Uterus (tissue), 2 donors: ENCODE measurements at regions not wholly inside any gene's neighbourhood (a gene's known extent, or its start where the extent isn't known, plus 50 kb on each side); places are given as distances from the start of the nearest gene placed in this dataset.

Experiments
- POLR2A ChIP-seq, 2 donors: fragments of 450-650 bp; IDR thresholded peaks; one replicate each; pipeline ENCODE4 v1.6.1; 2016; ENCODE audit warnings: antibody characterized with exemption in 2 of 2, mild to moderate bottlenecking in 1 of 2, moderate library complexity in 1 of 2
- TF ChIP-seq, protein P1 (sequence below), 4 experiments: fragments of 200-600 bp in 2 of 4; fragments of 450-650 bp in 2 of 4; sonication (generic) in 2 of 4; IDR thresholded peaks; one replicate each; pipeline ENCODE4 v1.5.1; 2016 to 2019; ENCODE audit warnings: antibody characterized with exemption in 4 of 4, mild to moderate bottlenecking in 2 of 4, moderate library complexity in 1 of 4

DNA sequence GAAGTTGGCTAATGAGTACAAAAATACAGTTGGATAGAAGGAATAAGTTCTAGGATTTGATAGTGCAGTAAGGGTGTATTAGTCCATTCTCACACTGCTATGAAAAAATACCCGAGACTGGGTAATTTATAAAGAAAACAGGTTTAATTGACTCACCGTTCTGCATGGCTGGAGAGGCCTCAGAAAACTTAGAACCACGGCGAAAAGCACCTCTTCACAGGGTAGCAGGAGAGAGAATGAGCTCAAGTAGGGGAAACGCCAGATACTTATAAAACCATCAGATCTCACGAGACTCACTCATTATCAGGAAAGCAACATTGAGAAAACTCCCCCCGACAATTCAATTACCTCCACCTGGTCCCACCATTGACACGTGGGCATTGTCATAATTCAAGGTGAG lies 483.3 kb downstream of the TUSC7 start:
- TF ChIP-seq, protein P1, sequence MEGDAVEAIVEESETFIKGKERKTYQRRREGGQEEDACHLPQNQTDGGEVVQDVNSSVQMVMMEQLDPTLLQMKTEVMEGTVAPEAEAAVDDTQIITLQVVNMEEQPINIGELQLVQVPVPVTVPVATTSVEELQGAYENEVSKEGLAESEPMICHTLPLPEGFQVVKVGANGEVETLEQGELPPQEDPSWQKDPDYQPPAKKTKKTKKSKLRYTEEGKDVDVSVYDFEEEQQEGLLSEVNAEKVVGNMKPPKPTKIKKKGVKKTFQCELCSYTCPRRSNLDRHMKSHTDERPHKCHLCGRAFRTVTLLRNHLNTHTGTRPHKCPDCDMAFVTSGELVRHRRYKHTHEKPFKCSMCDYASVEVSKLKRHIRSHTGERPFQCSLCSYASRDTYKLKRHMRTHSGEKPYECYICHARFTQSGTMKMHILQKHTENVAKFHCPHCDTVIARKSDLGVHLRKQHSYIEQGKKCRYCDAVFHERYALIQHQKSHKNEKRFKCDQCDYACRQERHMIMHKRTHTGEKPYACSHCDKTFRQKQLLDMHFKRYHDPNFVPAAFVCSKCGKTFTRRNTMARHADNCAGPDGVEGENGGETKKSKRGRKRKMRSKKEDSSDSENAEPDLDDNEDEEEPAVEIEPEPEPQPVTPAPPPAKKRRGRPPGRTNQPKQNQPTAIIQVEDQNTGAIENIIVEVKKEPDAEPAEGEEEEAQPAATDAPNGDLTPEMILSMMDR (IDR thresholded peaks at IDR 0.05), result no peak
- no peak for TF ChIP-seq POLR2A (IDR thresholded peaks at IDR 0.05)
